Tibial nerve (tissue), 3 donors: ENCODE measurements at regions not wholly inside any gene's neighbourhood (a gene's known extent, or its start where the extent isn't known, plus 50 kb on each side); places are given as distances from the start of the nearest gene placed in this dataset.

Experiments used
- CTCF ChIP-seq, 5 experiments: fragments of 200-600 bp in 3 of 5; fragments of 450-650 bp in 2 of 5; sonication (generic) in 3 of 5; IDR thresholded peaks; one replicate each; pipeline ENCODE4 v1.5.1; 2016 to 2019; ENCODE audit warnings: antibody characterized with exemption in 5 of 5, mild to moderate bottlenecking in 3 of 5, moderate library complexity in 2 of 5
- POLR2A ChIP-seq, 2 donors: fragments of 450-650 bp; IDR thresholded peaks; one replicate each; pipeline ENCODE4 v1.6.1; 2017; ENCODE audit warnings: antibody characterized with exemption in 2 of 2, mild to moderate bottlenecking in 2 of 2, moderate library complexity in 2 of 2

GRCh38 chr9:99718631-99719030 lies 103.1 kb upstream of the NR4A3 start:
- TF ChIP-seq CTCF (IDR thresholded peaks at IDR 0.05), result no peak
- no peak for TF ChIP-seq POLR2A (IDR thresholded peaks at IDR 0.05)
